Thyroid gland (tissue), 4 donors: ENCODE measurements at regions not wholly inside any gene's neighbourhood (a gene's known extent, or its start where the extent isn't known, plus 50 kb on each side); places are given as distances from the start of the nearest gene placed in this dataset.

ENCODE experiments used
- POLR2A ChIP-seq, 2 donors: fragments of 450-650 bp; IDR thresholded peaks; one replicate each; pipeline ENCODE4 v1.6.1; 2017; ENCODE audit warnings: antibody characterized with exemption in 2 of 2, mild to moderate bottlenecking in 2 of 2, moderate library complexity in 1 of 2
- TF ChIP-seq, protein P1 (sequence below), 6 experiments: fragments of 200-600 bp in 3 of 6; fragments of 450-650 bp in 3 of 6; sonication (generic) in 3 of 6; IDR thresholded peaks; one replicate each; pipeline ENCODE4 v1.5.1; 2016 to 2019; ENCODE audit warnings: antibody characterized with exemption in 6 of 6, mild to moderate bottlenecking in 2 of 6, inconsistent platforms in 1 of 6, moderate library complexity in 1 of 6

DNA sequence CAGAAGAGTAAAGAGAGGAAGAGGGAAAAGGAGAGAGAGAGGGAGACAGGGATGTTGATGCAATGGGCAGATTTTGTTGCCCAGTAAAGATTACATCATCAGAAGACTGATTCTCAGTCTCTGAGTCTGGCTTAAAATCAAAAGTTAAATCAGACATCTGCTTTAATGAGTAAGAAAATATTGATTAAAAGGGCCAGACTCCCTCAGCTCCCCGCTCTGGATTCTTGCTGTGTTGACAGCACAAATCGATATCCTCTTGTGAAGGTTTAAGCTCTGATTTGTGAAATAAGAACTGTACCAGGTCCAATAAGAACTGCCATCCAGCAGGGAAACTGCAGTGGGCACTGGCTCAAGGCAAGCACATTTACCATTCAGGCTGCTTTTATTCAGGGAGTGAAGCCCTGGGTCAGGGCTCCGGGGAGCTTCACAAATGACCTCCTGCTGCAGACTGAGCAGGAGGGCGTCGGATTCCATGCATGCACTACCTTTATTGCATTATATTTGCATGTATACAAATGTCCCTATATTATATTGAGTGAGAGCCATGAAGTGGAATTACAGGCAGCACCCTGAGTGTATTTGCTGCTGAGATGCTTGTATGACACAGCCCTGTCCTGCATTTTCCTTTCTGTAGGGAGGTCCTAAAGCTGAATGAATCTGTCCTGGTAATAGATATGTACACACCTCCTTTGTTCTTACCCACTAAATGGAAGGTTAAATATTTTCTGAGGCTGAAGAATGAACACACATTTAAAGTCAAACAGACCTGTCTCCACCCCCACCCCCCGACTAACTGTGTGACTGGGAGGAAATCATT, 401.5 kb downstream of the REEP3 start:
- TF ChIP-seq, protein P1, sequence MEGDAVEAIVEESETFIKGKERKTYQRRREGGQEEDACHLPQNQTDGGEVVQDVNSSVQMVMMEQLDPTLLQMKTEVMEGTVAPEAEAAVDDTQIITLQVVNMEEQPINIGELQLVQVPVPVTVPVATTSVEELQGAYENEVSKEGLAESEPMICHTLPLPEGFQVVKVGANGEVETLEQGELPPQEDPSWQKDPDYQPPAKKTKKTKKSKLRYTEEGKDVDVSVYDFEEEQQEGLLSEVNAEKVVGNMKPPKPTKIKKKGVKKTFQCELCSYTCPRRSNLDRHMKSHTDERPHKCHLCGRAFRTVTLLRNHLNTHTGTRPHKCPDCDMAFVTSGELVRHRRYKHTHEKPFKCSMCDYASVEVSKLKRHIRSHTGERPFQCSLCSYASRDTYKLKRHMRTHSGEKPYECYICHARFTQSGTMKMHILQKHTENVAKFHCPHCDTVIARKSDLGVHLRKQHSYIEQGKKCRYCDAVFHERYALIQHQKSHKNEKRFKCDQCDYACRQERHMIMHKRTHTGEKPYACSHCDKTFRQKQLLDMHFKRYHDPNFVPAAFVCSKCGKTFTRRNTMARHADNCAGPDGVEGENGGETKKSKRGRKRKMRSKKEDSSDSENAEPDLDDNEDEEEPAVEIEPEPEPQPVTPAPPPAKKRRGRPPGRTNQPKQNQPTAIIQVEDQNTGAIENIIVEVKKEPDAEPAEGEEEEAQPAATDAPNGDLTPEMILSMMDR (IDR thresholded peaks at IDR 0.05): no peak
- TF ChIP-seq POLR2A (IDR thresholded peaks at IDR 0.05): no peak
